Fibroblast of lung (primary cell): ENCODE measurements at regions not wholly inside any gene's neighbourhood (a gene's known extent, or its start where the extent isn't known, plus 50 kb on each side); places are given as distances from the start of the nearest gene placed in this dataset.
"Not testable (repeated sequence)": the region's sequence is repeated elsewhere in the genome, so short reads cannot be mapped to it uniquely, and the experiment has no call there.

ENCODE experiments used
- DNase-seq, 2 donors: peaks; one replicate each; pipeline versions ENCODE4 v3.0.0 to v3.0.0-alpha.2; 2010; ENCODE audit warnings: low read depth in 2 of 2
- H2AFZ ChIP-seq: 2 replicates; pipeline ENCODE4 v1.5.1; 2012; ENCODE audit warnings: low read length, control low read depth, inconsistent platforms
- H3K27ac ChIP-seq: 2 replicates; pipeline ENCODE4 v1.5.1; 2011; ENCODE audit warnings: low read length, control low read depth; ENCODE audit not compliant: insufficient read depth
- H3K27me3 ChIP-seq: 2 replicates; pipeline ENCODE4 v1.5.1; 2011; ENCODE audit warnings: mild to moderate bottlenecking, low read length; ENCODE audit not compliant: control insufficient read depth, insufficient read depth
- H3K36me3 ChIP-seq: 2 replicates; pipeline ENCODE4 v1.5.1; 2011; ENCODE audit warnings: low read length; ENCODE audit not compliant: control insufficient read depth, insufficient read depth
- H3K4me1 ChIP-seq: 2 replicates; pipeline ENCODE4 v1.5.1; 2011; ENCODE audit warnings: low read length; ENCODE audit not compliant: control insufficient read depth, insufficient read depth; ENCODE audit errors: extremely low read depth
- H3K4me2 ChIP-seq: 2 replicates; pipeline ENCODE4 v1.5.1; 2011; ENCODE audit warnings: low read length, control low read depth; ENCODE audit not compliant: insufficient read depth; ENCODE audit errors: extremely low read depth
- H3K4me3 ChIP-seq, 4 experiments: fragments of 200-600 bp in 1 of 4; sonication (generic) in 1 of 4; replicated peaks in 1 of 4; 2 replicates each; pipeline ENCODE4 v1.5.1; 2011 to 2016; ENCODE audit warnings: low read length in 4 of 4, low read depth in 3 of 4, mild to moderate bottlenecking in 3 of 4, control low read depth in 2 of 4, inconsistent platforms in 1 of 4, mixed read lengths in 1 of 4; ENCODE audit not compliant: insufficient read depth in 1 of 4; ENCODE audit errors: control extremely low read depth in 1 of 4
- H3K79me2 ChIP-seq: 2 replicates; pipeline ENCODE4 v1.5.1; 2012; ENCODE audit warnings: mild to moderate bottlenecking, low read length, inconsistent platforms; ENCODE audit not compliant: control insufficient read depth, insufficient read depth
- H3K9ac ChIP-seq: 2 replicates; pipeline ENCODE4 v1.5.1; 2011; ENCODE audit warnings: mild to moderate bottlenecking, low read length, control low read depth; ENCODE audit not compliant: insufficient read depth
- H3K9me3 ChIP-seq: 2 replicates; pipeline ENCODE4 v1.5.1; 2012; ENCODE audit warnings: low read depth, low read length; ENCODE audit not compliant: control insufficient read depth, insufficient read depth
- H4K20me1 ChIP-seq: 2 replicates; pipeline ENCODE4 v1.5.1; 2011; ENCODE audit warnings: low read length; ENCODE audit not compliant: control insufficient read depth, insufficient read depth; ENCODE audit errors: extremely low read depth
- EZH2 ChIP-seq: IDR thresholded peaks from 2 replicates; pipeline ENCODE4 v1.5.1; 2012; ENCODE audit warnings: low read length, control low read depth, mild to moderate bottlenecking; ENCODE audit errors: missing control alignments
- TF ChIP-seq, protein P1 (sequence below), 2 donors: IDR thresholded peaks in 1 of 2; conservative IDR thresholded peaks in 1 of 2; 1 replicate in 1 of 2; 2 replicates in 1 of 2; pipeline ENCODE4 v1.5.1; 2011 to 2012; ENCODE audit warnings: low read length in 2 of 2, control low read depth in 1 of 2, inconsistent platforms in 1 of 2, low read depth in 1 of 2, mild to moderate bottlenecking in 1 of 2

DNA sequence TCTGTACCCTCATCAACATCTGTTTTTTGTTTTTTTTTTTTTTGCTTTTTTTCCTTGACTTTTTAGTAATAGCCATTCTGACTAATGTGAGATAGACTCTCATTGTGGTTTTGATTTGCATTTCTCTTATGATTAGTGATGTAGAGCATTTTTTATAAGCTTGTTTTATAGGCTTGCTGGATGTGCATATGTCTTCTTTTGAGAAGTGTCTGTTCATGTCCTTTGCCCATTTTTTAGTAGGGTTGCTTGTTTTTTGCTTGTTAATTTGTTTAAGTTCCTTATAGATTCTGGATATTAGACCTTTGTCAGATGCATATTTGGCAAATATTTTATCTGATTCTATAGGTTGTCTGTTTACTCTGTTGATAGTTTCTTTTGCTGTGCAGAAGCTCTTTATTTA, 53.5 kb upstream of the FAR1 start:
- not testable (repeated sequence) for H3K36me3 ChIP-seq, DNase-seq, H3K27me3 ChIP-seq, H3K9ac ChIP-seq, H2AFZ ChIP-seq, H3K4me1 ChIP-seq, H3K9me3 ChIP-seq, H3K4me3 ChIP-seq, H3K79me2 ChIP-seq, H3K4me2 ChIP-seq, H3K27ac ChIP-seq, H4K20me1 ChIP-seq

DNA sequence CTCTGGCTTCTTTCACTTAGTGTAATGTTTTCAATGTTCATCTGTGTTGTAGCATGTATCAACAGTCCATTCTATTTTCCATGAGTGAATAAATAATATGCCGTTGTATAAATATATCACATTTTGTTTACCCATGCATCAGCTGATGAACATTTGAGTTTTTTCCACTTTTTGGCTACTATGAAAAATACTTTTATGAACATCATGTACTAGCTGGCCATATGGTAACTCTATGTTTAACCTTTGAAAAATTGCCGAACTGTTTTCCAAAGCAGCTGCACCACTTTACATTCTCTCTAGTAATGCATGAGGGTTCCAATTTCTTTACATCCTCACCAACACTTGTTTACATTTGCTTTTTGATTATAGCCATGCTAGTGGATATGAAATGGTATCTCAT, 59.8 kb upstream of the FAR1 start:
- no peak for DNase-seq
- H3K4me1 ChIP-seq = no peaks in the 10 kb centered on the region
- H4K20me1 ChIP-seq = no peaks in the 10 kb centered on the region
- no peak overlapping the region for H2AFZ ChIP-seq
- no peak overlapping the region for H3K27ac ChIP-seq
- H3K9ac ChIP-seq = no peak overlapping the region
- H3K4me2 ChIP-seq = no peak overlapping the region
- no peaks in the 10 kb centered on the region for H3K79me2 ChIP-seq
- TF ChIP-seq EZH2 = no peak
- TF ChIP-seq, protein P1, sequence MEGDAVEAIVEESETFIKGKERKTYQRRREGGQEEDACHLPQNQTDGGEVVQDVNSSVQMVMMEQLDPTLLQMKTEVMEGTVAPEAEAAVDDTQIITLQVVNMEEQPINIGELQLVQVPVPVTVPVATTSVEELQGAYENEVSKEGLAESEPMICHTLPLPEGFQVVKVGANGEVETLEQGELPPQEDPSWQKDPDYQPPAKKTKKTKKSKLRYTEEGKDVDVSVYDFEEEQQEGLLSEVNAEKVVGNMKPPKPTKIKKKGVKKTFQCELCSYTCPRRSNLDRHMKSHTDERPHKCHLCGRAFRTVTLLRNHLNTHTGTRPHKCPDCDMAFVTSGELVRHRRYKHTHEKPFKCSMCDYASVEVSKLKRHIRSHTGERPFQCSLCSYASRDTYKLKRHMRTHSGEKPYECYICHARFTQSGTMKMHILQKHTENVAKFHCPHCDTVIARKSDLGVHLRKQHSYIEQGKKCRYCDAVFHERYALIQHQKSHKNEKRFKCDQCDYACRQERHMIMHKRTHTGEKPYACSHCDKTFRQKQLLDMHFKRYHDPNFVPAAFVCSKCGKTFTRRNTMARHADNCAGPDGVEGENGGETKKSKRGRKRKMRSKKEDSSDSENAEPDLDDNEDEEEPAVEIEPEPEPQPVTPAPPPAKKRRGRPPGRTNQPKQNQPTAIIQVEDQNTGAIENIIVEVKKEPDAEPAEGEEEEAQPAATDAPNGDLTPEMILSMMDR (conservative IDR thresholded peaks at IDR 0.05 in 1 of 2, IDR thresholded peaks at IDR 0.05 in 1 of 2; ENCODE audit: low read depth in 1 of 2, low read length in 2 of 2) = no peak
- H3K36me3 ChIP-seq = no peaks in the 10 kb centered on the region
- H3K4me3 ChIP-seq = no peak overlapping the region
- H3K27me3 ChIP-seq = no peaks in the 10 kb centered on the region
- H3K9me3 ChIP-seq = no peaks in the 10 kb centered on the region

DNA sequence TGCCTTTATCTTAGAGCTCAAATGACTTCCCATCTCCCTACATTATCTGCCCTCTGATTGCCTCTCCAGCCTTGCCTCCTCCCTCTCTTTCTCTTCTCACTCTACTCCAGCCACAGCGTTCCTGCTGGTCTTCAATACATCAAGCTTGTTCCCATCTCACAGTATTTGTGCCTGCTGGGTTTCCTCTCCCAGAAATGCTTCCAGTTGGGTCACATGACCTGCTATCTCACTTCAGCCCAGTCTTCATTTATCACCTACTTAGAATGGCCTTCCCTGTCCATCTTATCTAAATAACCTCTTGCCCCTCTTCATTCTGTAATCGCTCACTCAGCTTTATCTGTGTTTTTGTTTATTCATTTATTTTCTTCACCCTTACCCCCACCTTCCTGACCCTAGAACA, 61.8 kb upstream of the FAR1 start:
- Histone ChIP-seq H3K4me2 (no peak overlapping the region), H3K27ac (no peak overlapping the region), H3K9me3 (no peaks in the 10 kb centered on the region), H3K36me3 (no peaks in the 10 kb centered on the region), H4K20me1 (no peaks in the 10 kb centered on the region), H3K9ac (no peak overlapping the region), H3K4me1 (no peaks in the 10 kb centered on the region), H3K79me2 (no peaks in the 10 kb centered on the region), H3K27me3 (no peaks in the 10 kb centered on the region), H2AFZ (no peak overlapping the region), H3K4me3 (no peak overlapping the region)
- TF ChIP-seq EZH2 = no peak
- TF ChIP-seq, protein P1 (conservative IDR thresholded peaks at IDR 0.05 in 1 of 2, IDR thresholded peaks at IDR 0.05 in 1 of 2; ENCODE audit: low read depth in 1 of 2, low read length in 2 of 2) = no peak
- DNase-seq = no peak

DNA sequence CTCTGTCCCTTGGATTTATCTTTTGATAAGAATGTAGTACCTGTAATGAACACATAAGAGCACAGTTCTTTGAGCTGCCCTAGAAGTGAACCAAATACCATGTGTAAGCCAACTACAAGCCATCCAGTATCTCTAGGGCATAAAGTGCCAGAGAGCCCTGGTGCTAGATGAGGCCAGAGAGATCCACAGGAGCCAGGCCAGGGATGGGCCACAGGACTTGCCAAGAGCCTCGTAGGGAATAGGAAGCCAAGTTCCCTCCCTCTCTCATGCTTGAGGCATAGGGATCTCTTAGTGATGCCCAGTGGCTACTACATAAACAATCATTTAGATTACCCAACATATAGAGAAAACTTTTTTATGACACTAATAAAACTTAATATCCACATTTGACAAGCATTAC, 64.8 kb upstream of the FAR1 start:
- no peak for TF ChIP-seq EZH2
- TF ChIP-seq, protein P1 (conservative IDR thresholded peaks at IDR 0.05 in 1 of 2, IDR thresholded peaks at IDR 0.05 in 1 of 2; ENCODE audit: low read depth in 1 of 2, low read length in 2 of 2) = no peak
- Histone ChIP-seq H4K20me1 (no peaks in the 10 kb centered on the region), H3K36me3 (no peaks in the 10 kb centered on the region), H3K79me2 (no peaks in the 10 kb centered on the region), H3K9me3 (no peaks in the 10 kb centered on the region), H3K27ac (no peak overlapping the region), H3K4me2 (no peak overlapping the region), H3K9ac (no peak overlapping the region), H3K4me3 (no peak overlapping the region), H2AFZ (no peak overlapping the region), H3K4me1 (no peaks in the 10 kb centered on the region), H3K27me3 (no peaks in the 10 kb centered on the region)
- DNase-seq = no peak
